HG03139 (cell line): ENCODE measurements at regions not wholly inside any gene's neighbourhood (a gene's known extent, or its start where the extent isn't known, plus 50 kb on each side); places are given as distances from the start of the nearest gene placed in this dataset.
"Not testable (repeated sequence)": the region's sequence is repeated elsewhere in the genome, so short reads cannot be mapped to it uniquely, and the experiment has no call there.

ENCODE experiments used
- ATAC-seq: cut with Tn5 transposase; IDR thresholded peaks from one replicate; pipeline ENCODE4 v1.9.1; 2021; ENCODE audit not compliant: unreplicated experiment

DNA sequence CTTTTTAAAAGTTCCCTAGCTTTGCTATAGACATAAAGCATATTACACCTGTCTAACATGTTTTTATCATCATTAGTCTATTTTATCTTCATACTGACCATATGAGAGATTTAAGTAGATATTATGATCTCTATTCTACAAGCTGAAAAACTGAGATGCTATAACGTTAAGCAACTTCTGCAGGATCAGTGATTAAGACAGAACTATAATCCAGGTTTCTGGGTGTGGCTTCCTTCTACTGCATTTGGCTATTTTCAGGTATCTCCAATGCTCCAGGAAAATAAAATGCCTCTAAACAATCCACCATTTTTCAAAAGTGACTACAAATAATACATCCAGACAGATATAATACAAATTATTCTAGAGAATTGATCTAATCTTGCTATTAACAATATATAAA, 53.4 kb downstream of the RGS2 start:
- no peak for ATAC-seq

DNA sequence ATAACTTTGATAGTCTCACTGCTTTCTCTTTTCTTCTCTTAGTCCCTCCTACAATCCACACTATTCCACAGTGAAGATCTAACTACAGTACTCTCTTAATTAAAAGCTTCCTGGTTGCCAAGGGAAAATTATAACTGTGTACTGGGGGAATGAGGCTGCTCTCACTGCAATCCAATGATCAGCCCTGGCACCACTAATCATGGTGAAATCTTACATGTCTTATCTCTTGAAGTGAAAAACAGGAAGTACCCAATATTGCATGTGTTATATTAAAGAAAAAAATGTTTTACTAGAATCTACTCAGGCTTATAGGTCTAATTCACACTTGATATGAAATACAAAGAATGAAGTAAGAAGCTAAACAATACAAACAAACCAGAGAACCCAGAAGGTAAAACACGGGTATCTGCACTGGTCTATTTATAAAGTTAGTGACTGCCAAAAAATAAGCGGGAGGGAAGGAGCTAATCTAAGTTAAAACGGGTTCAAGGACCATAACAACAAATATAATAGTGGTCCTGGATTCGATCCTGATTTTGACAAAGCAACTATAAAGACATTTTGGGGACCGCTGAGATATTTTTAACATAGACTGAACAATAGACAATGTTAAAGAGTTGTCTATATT, 57.5 kb downstream of the RGS2 start:
- ATAC-seq, result no peak

DNA sequence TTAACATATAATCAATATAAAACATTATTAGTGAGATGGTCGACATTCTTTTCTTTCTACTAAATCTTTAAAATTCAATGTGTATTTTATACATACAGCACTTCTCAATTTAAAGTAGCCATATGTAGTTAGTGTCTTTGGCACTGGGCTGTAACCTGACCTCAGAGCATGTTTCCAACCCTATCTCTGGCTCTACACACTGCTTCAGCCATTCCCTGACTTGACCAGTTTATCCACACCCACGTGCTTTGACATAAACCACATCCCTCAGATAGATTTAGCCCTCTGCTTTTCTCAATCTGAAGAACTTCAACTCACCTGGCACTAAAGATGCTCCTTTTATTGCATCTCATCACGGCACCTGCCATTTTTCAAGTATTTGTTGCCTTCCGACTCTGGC, 58.3 kb downstream of the RGS2 start:
- ATAC-seq, result no peak

DNA sequence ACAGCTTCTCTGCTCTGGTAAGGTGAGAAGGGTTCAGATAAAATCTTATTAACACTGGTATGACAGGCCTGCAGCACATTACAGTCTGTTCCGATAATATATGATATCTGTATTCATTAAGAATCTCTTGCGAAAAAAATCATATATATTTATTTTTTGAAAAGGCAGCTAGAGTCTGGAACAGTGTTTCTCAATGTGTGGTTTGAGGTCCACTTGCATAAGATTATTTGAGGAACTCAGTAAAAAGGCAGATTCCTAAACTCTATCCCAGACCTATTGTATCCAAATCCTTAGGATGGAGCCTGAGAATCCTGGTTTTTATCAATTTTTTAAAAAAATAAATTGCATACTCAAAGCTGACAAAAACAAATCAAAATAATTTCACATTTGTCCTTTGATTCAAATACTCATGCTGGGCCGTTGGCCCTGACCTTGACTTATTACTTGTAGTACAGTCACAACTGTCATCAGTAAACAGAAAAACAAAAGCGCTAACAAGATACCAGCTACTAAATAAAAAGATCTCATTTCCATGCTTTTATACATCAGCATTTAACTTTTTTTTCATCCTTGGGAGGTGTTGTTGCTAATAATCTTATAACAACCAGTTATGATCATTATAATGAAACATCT, 60.6 kb downstream of the RGS2 start:
- no peak for ATAC-seq

DNA sequence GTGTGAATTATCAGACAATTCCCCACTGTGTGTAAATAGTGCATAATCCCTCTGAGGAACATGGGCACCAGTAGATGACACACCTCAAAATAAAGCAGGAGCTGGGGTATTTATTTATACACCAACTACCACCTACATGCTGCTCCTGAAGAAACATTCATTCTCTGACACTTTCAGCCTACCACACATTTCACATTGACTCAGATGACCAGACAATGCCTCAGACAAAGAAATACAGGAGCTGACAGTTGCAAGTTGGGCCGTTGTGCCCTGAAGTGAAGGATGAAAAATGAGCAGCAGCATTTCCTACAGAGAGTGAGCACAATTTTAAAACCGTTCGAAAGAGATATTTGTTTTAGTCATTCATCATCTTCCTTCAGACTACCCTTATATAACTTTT, 63.2 kb downstream of the RGS2 start:
- no peak for ATAC-seq

DNA sequence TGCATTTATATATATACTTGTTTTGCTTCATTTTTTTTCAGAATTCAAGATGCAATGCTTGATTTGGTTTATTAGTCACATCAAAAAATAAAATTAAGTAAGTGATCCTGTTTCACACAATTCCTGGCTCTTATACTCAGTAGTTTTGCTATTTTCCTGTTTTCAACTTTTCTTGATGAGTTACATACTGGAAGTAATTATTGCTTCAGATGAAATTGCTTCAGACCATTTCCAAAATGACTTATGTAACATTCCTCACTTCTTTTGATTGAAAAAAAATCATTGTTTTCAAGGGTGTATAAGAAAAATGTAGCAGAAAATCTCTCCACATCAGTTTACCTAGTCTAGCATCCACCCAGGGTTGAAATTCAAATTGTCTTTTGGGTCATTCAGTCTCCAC, 65.0 kb downstream of the RGS2 start:
- ATAC-seq, result no peak

DNA sequence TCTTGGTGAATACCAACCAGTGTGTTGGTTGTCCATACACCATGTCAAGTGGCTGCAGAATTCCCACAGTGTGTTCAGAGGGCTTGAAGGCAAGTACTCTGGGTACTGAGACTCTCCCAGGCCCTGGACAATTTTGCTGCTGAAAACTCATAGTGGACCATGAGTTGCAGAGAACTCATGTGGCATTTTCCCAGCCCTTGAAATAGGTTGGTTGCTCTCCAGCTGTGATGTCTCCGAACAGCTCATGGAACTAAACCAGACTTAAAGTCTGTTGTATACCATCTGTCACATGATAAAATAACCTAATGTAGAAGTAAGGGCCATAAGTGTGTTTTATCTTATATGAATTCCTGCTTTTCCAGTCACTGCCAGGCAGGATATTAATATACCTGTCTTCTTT, 67.8 kb downstream of the RGS2 start:
- no peak for ATAC-seq

DNA sequence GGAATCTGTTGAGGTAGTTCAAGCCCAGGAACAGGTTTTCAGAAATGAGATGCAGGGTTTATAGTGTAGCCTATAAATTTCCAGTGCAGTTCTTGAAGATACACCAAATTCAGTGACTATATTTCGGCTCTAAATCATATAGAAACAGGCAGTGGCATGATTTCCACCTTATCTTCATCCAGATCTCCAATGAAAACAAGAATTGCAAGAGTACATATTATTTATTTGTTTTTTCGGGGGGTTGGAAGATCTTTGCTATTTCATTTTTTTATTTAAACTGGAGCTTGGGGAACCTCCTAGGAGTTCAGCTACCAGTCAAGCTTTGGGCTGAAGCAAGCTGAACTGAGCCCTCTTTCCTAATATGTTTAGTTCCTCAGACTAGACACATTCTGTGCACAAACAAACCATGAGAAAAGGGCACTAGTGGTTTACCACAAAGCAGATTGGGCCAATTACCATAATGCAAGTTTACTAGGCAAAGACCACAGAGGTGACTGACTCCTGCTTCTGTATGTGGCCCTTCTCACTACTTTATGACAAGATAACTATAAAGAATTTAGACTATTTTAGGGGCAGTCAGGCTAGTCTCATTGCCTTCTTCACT, 68.5 kb downstream of the RGS2 start:
- ATAC-seq, result no peak

DNA sequence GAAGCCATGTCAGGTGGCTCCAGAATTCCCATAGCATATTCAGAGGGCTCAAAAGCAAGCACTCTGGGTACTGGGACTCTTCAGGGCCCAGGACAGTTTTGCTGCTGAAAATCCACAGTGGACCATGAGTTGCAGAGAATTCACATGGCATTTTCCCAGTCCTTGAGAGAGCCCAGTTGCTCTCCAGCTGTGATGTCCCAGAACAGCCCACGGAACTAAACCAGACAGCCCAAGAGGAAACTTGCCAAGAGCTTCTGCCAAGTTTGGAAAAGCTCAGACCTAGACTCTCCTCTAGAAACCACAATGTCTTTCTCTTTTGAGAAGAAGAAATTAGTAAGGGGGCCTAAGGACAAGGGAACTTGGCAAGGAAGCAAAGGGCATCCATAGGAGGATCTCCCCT, 69.4 kb downstream of the RGS2 start:
- no peak for ATAC-seq

DNA sequence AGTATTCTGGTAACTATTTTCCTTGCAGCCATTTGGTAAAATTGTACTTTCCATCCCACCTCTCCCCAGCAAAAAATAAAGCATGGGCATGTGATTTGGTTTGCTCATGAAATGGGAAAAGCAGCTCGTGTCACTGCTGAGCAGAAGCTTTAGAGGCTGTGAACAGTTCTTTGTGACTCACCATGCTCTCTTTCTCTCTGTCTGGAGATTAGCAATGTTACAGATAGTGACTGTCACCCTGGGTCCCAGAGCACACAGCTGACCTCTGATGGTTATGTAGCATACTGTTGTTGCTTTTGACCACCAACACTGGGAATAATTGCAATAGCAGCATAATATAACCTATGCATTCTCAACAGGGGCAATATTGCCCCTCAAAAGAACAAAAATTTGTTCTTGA, 70.6 kb downstream of the RGS2 start:
- ATAC-seq, result no peak

DNA sequence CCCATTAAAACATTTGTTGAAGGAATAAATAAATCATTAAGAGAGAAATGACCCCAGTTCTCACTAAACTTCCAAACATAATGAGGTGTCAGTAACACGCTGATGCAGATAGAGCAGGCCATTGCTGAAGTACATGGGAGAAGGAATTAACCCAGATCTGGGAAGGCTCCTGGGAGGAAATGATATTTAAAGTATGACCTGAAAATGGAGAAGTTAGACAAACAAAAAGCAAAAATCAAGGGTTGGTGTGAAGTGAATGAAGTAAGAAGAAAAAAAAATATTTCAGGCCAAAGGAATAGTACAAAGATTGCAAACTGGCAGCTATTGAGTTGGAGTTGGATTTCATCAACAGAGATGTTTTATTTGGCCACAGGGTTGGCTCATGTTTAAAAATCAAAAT, 71.4 kb downstream of the RGS2 start:
- ATAC-seq, result no peak

DNA sequence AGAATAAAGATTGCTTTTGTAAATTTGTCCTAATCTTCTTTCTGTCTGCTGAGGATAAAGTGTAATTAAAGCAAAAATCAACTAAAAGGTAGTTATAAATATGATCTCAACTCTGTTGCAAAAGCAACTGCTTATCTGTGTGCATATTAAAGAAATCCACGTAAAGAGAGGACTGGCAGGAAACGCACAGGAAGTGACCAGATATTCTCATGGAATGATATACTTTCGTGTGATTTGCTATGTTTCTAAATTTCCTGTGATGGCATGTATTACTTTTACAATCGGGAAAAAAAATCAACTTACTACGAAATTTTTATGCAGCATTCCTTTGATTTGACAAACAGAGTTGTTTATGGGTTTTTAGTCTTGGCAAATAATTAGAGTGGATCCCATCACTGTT, 75.4 kb downstream of the RGS2 start:
- no peak for ATAC-seq

DNA sequence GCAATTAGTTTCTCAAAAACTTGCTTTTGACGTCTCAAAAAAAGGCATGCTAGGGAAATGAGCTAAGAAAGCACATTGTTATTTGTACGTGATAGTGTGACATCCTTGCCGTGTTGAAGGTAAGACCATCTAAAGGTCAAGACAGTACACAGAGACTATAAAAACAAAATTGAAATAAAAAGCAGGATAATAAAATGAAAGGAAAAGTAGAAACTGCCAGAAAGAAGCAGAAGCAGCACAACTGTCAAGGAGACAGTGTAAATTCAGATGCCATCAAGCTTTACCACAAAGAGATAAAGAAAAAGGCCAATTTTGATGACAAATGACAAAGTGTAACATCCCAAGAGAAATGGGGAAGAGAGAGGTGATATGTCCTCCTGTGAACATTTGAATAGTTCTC, 76.5 kb downstream of the RGS2 start:
- not testable (repeated sequence) for ATAC-seq

DNA sequence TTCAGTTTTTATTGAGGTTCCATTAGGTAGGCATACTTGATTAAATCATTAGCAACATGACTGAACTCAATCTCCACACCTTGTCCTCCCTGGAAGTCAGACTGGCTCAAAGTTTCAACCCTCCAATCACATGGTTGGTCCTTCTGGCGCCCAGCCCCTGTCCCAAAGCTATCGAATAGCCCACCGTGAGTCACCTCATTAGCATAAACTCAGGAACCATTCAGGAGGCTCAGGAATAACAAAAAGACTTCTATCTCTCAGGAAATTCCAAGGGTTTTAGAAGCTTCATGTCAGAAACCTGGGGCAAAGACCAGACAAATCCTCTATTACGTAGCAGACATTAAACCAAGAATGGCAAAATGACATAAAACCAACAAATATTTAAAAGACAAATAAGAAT, 78.6 kb downstream of the RGS2 start:
- no peak for ATAC-seq

DNA sequence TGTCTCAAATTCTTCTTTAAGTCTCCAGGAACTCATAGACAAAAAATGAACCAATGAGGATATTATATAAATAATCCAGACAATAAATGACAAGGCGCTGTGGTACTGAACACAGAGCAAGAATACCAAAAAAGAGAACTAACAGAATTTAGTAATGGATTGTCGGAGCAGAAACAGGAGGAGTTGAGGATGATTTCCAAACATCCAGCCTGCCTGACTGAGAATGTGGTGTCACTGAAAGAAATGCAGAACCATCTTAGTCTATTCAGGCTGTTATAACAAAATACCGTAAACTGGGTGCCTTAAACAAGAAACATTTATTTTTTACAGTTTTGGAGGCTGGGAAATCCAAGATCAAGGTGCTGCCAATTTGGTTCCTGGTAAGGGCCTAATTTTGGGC, 79.7 kb downstream of the RGS2 start:
- ATAC-seq, result no peak

DNA sequence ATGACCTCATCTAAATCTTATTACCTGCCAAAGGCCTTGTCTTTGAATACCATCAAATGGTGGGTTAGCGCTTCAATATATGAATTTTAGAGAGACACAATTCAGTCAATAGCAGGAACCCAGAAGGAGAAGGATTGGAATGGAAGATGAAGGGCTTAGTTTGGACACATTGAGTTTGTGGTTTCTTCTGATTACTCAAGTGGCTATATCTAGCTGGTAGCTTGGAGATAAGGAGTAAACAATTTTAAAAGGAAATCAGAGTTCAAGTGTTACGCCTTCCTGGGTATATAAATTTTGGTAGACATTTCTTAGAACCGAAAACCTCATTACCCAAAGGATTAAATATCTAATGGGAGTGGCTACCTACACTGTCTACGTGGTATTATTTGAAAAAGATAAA, 80.2 kb downstream of the RGS2 start:
- ATAC-seq, result no peak

DNA sequence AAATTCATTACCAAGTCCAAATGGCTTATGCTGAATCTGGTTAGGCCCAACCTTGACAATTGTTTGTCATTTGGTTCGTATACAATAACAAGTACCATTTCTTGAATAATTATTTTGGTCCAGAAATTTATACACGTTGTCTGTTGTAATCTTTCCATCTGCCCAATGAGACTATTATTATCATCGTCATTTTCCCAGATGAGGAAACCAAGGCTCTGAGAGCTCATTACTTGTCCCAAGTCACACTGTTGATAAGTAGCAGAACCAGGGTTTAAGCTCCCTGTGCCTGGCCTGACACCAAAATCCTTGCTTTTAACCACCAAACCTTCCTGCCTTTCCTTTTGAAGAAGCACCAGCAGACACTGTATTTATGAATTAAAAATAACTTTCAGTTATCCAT, 81.3 kb downstream of the RGS2 start:
- ATAC-seq, result no peak

DNA sequence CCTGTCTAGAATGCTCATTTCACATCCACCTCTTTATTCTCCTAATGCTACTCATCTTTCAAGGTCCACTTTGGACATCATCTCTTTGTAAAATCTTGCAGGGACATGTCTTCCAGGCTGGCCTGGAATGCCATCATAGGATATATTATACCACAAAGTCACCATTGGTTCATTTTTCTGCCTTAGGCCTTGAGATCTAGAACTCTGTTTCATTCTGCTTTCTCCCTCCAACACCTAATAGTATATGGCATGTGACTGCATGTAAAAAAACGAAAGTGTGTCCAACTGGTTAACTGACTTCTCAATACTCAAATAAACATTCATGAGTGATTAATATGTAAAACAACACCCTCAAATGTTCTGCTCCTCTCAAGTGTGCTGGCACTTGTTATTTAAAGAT, 84.1 kb downstream of the RGS2 start:
- no peak for ATAC-seq

DNA sequence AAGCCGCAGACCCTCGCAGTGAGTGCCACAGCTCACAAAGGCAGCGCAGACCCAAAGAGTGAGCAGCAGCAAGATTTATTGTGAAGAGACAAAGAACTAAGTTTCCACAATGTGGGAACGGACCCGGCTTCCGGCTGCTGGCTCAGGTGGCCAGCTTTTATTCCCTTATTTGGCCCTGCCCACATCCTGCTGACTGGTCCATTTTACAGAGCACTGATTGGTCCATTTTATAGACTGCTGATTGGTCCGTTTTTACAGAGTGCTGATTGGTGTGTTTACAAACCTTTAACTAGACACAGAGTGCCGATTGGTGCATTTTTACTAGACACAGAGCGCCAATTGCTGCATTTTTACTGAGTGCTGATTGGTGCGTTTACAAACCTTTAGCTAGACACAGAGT, 86.6 kb downstream of the RGS2 start:
- ATAC-seq, result not testable (repeated sequence)

DNA sequence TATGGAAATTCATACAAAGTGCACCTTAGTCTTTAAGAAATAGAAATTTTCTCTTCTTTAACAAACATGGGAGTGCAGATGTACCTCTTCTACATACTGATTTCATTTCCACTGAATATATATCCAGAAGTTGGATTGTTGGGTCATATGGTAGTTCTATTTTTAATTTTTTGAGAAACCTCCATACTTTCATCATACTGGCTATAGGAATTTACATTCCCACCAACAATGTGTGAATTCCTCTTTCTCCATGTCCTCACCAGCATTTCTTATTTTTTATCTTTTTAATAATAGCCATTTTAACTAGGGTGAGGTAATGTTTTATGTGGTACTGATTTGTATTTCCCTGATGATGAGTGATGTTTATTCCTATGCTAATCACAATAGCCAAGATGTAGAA, 87.5 kb downstream of the RGS2 start:
- no peak for ATAC-seq

DNA sequence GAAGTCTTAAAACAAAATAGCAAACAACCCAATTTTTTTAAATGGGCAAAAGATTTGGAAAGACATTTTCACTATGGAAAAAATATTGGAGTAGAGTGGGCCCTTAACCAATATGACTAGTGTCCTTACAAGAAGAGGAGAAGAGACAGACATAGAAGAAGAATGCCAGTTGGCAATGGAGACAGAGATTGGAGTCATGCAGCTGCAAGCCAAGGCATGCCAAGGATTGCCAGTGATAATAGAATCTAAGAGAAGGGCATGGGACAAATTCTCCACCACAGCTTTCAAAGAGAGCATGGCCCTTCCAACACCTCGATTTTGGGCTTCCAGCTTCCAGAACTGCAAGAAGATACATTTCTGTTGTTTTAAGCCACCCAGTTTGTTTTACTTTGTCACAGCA, 92.7 kb downstream of the RGS2 start:
- no peak for ATAC-seq

DNA sequence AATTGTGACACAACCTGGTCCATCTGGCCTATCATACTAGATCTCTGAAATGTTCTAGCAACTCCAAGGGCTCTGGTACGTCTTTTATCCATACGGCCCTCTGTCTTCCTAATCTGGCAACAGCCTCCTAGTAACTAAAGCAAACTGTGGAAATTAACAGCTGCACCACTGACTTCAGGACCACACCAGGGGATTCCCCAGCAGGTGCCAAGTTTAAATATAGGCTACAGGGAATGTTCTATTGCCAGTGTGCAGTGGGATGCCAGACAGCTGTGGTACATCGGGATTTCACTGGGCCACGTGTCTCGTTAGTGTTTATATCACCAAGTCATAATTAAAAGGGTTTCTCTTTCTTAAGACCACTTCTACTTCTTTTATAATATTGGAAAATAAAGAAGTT, 94.3 kb downstream of the RGS2 start:
- ATAC-seq, result no peak

DNA sequence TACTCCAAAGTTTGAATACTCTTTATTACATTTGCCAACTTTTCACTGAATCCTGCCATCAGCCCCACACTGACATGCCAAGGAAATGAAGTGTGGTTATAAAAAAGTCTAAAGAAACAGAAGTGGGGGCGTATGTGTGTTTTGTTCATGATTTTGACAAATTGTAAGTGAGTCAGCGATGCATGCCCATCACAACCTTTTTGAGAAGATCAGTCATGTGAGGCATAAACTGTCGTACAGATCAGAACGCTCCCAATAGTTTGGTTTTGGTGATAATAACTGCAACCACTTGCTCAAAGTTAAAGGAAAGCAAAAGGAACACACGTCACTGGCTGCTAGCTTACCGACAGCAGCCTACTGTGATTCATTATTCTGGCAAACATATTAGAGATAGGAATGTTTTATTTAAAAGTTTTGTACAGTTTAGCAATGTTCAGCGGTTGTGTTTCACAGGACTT, 95.6 kb downstream of the RGS2 start:
- no peak for ATAC-seq
